Trophoblast cell (in vitro differentiated cells and primary cell): ENCODE measurements at regions not wholly inside any gene's neighbourhood (a gene's known extent, or its start where the extent isn't known, plus 50 kb on each side); places are given as distances from the start of the nearest gene placed in this dataset.

Source experiments
- DNase-seq, 2 donors: peaks; one replicate each; pipeline ENCODE4 v3.0.0-alpha.2; 2016
- H2AFZ ChIP-seq: 2 replicates; pipeline ENCODE4 v1.6.1; 2013; ENCODE audit warnings: low read length, moderate library complexity, mild to moderate bottlenecking; ENCODE audit not compliant: insufficient read depth, poor library complexity
- H2AK5ac ChIP-seq: 2 replicates; pipeline ENCODE4 v1.6.1; 2013; ENCODE audit warnings: mild to moderate bottlenecking, low read length
- H2BK120ac ChIP-seq: 2 replicates; pipeline ENCODE4 v1.6.1; 2013; ENCODE audit warnings: low read length, mild to moderate bottlenecking, moderate library complexity; ENCODE audit not compliant: insufficient read depth, poor library complexity
- H2BK12ac ChIP-seq: 2 replicates; pipeline ENCODE4 v1.6.1; 2013; ENCODE audit warnings: mild to moderate bottlenecking, low read length, moderate library complexity
- H2BK5ac ChIP-seq: 2 replicates; pipeline ENCODE4 v1.6.1; 2013; ENCODE audit warnings: low read length, low read depth, moderate library complexity, mild to moderate bottlenecking; ENCODE audit not compliant: poor library complexity
- H3K14ac ChIP-seq: 2 replicates; pipeline ENCODE4 v1.6.1; 2013; ENCODE audit warnings: mild to moderate bottlenecking, low read length
- H3K18ac ChIP-seq: 2 replicates; pipeline ENCODE4 v1.6.1; 2013; ENCODE audit warnings: mild to moderate bottlenecking, low read length
- H3K23ac ChIP-seq: 2 replicates; pipeline ENCODE4 v1.6.1; 2013; ENCODE audit warnings: low read length
- H3K27ac ChIP-seq: 2 replicates; pipeline ENCODE4 v1.5.1; 2013; ENCODE audit warnings: low read depth, mild to moderate bottlenecking, inconsistent platforms, low read length, moderate library complexity
- H3K27me3 ChIP-seq: 2 replicates; pipeline ENCODE4 v1.6.1; 2013; ENCODE audit warnings: inconsistent platforms, mild to moderate bottlenecking, low read length, moderate library complexity; ENCODE audit not compliant: insufficient read depth
- H3K36me3 ChIP-seq, 2 experiments: 1 replicate in 1 of 2; 2 replicates in 1 of 2; pipeline ENCODE4 v1.6.1; 2013; ENCODE audit warnings: low read length in 2 of 2, mild to moderate bottlenecking in 2 of 2, moderate library complexity in 1 of 2; ENCODE audit not compliant: insufficient read depth in 2 of 2, control insufficient read depth in 1 of 2
- H3K4ac ChIP-seq: 2 replicates; pipeline ENCODE4 v1.6.1; 2013; ENCODE audit warnings: low read depth, mild to moderate bottlenecking, low read length, moderate library complexity
- H3K4me1 ChIP-seq, 2 experiments: 1 replicate in 1 of 2; 2 replicates in 1 of 2; pipeline ENCODE4 v1.6.1; 2013; ENCODE audit warnings: low read length in 2 of 2, mild to moderate bottlenecking in 2 of 2, moderate library complexity in 1 of 2; ENCODE audit not compliant: insufficient read depth in 2 of 2, control insufficient read depth in 1 of 2
- H3K4me2 ChIP-seq: 2 replicates; pipeline ENCODE4 v1.6.1; 2013; ENCODE audit warnings: inconsistent platforms, mild to moderate bottlenecking, low read length, moderate library complexity
- H3K4me3 ChIP-seq: 2 replicates; pipeline ENCODE4 v1.5.1; 2013; ENCODE audit warnings: mild to moderate bottlenecking, low read depth, low read length, inconsistent platforms
- H3K79me1 ChIP-seq: one replicate; pipeline ENCODE4 v1.6.1; 2013; ENCODE audit warnings: low read length
- H3K79me2 ChIP-seq: 2 replicates; pipeline ENCODE4 v1.6.1; 2013; ENCODE audit warnings: low read length, mild to moderate bottlenecking; ENCODE audit not compliant: control insufficient read depth, insufficient read depth, poor library complexity
- H3K9ac ChIP-seq: 2 replicates; pipeline ENCODE4 v1.6.1; 2013; ENCODE audit warnings: mild to moderate bottlenecking, low read length
- H3K9me3 ChIP-seq: 2 replicates; pipeline ENCODE4 v1.6.1; 2013; ENCODE audit warnings: low read depth, mild to moderate bottlenecking, control low read depth, inconsistent platforms, low read length; ENCODE audit not compliant: insufficient read depth
- H4K12ac ChIP-seq: 2 replicates; pipeline ENCODE4 v1.6.1; 2013; ENCODE audit warnings: low read depth, mild to moderate bottlenecking, low read length, moderate library complexity
- H4K8ac ChIP-seq: 2 replicates; pipeline ENCODE4 v1.6.1; 2013; ENCODE audit warnings: low read depth, mild to moderate bottlenecking, low read length, moderate library complexity
- H4K91ac ChIP-seq: one replicate; pipeline ENCODE4 v1.6.1; 2013; ENCODE audit warnings: low read depth, mild to moderate bottlenecking, low read length, moderate library complexity
- WGBS: extraction: QIAGEN DNeasy Blood & Tissue Kit; methylation state at CpG from one replicate; pipeline ENCODE4 v1.1.7; 2013; ENCODE audit warnings: missing lambda C conversion rate; ENCODE audit not compliant: insufficient read length, insufficient coverage; ENCODE audit errors: extremely low coverage; 5-methylcytosine and 5-hydroxymethylcytosine counted together

DNA sequence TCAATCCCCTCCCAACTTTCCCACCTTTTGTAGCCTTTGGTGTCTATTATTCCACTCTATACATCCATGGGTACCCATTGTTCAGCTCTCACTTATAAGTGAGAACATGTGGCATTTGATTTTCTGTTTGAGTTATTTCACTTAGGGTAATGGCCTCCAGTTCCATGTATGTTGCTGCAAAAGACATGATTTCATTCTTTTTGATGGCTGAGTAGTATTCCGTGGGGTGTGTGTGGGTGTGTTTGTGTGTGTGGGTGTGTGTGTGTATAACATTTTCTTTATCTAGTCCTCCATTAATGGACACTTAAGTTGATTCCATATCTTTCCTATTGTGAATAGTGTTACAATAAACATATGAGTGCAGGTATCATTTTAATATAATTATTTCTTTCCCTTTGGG, 157.5 kb upstream of the FSTL4 start:
- WGBS: no CpG with 5 or more reads among the region's 1 CpG
- Histone ChIP-seq H4K12ac (no peak overlapping the region), H3K4me2 (no peak overlapping the region)

DNA sequence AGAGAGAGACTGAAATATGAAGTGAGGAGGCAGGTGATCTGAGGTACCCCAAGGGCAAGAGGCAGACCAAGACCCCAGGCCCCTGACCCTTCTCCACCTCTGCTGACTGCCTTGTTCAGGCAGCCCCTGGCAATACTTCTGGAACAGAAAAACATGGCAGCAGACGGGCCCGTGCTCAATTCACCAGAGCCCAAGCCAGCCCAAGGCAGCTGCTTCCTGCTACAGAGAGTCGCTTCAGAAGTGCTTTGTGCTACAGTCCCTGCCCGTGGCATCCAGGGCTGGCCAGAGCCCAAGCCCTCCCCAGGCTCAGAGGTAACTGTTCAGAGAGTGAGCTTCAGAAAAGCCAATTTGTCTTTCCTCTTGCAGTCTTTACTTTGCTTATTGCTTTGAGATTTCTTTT, 151.4 kb upstream of the FSTL4 start:
- no peaks in the 10 kb centered on the region for H3K79me1 ChIP-seq
- H2AK5ac ChIP-seq: no peak overlapping the region
- H3K27ac ChIP-seq: no peak overlapping the region
- H3K79me2 ChIP-seq: no peaks in the 10 kb centered on the region
- H3K14ac ChIP-seq: no peak overlapping the region
- H3K4me2 ChIP-seq: no peak overlapping the region
- H2BK120ac ChIP-seq: no peak overlapping the region
- peaks cover 0 to 1% of the 10 kb centered on the region in 2 experiments for H3K4me1 ChIP-seq
- H2AFZ ChIP-seq: no peak overlapping the region
- no peak overlapping the region for H3K9ac ChIP-seq
- H4K12ac ChIP-seq: no peak overlapping the region
- H4K8ac ChIP-seq: no peak overlapping the region
- no peak overlapping the region for H3K4ac ChIP-seq
- DNase-seq: no peak
- H3K27me3 ChIP-seq: no peaks in the 10 kb centered on the region
- no peak overlapping the region for H4K91ac ChIP-seq
- H2BK12ac ChIP-seq: no peak overlapping the region
- H3K9me3 ChIP-seq: no peaks in the 10 kb centered on the region
- WGBS: no CpG with 5 or more reads among the region's 4 CpGs
- no peak overlapping the region for H3K18ac ChIP-seq
- no peaks in the 10 kb centered on the region for H3K36me3 ChIP-seq
- H3K4me3 ChIP-seq: no peak overlapping the region
- H3K23ac ChIP-seq: no peak overlapping the region
- no peak overlapping the region for H2BK5ac ChIP-seq

More for the DNA sequence above, 157.5 kb upstream of the FSTL4 start:
- Histone ChIP-seq H2BK5ac (no peak overlapping the region), H2BK120ac (no peak overlapping the region), H3K79me2 (no peaks in the 10 kb centered on the region), H4K8ac (no peak overlapping the region), H3K4me1 (no peaks in the 10 kb centered on the region), H4K91ac (no peak overlapping the region), H3K23ac (no peak overlapping the region), H3K79me1 (no peaks in the 10 kb centered on the region), H2BK12ac (no peak overlapping the region), H3K9me3 (no peaks in the 10 kb centered on the region), H3K18ac (no peak overlapping the region), H3K27me3 (no peaks in the 10 kb centered on the region), H2AK5ac (no peak overlapping the region), H3K4ac (no peak overlapping the region), H3K14ac (no peak overlapping the region), H3K4me3 (no peak overlapping the region), H3K9ac (no peak overlapping the region), H3K27ac (no peak overlapping the region), H3K36me3 (no peaks in the 10 kb centered on the region), H2AFZ (no peak overlapping the region)
- DNase-seq: no peak

DNA sequence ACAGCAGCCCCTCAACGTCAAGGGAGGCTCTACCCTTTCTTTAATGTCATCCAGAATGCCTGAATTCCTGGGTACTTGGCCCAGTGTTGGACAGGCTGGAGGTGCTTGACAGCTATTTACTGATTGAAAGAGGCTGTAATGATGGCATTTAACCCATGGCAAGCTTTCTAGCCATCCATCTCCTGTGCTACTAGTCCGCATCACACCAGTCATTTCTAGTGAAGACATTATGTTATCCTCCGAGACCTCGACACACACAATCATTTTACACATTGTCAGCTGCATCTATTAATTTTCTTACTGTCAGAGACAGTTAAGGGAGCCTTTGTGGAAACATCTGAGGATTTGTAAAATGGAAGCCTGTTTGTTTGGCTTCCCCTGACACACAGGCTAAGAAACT, 149.3 kb upstream of the FSTL4 start:
- H4K12ac ChIP-seq: no peak overlapping the region
- no peak overlapping the region for H3K4me2 ChIP-seq
- H3K4ac ChIP-seq: no peak overlapping the region
- no peak overlapping the region for H2AFZ ChIP-seq
- H2BK120ac ChIP-seq: no peak overlapping the region
- H2BK12ac ChIP-seq: no peak overlapping the region
- H3K18ac ChIP-seq: no peak overlapping the region
- no peak overlapping the region for H2BK5ac ChIP-seq
- H3K36me3 ChIP-seq: no peaks in the 10 kb centered on the region
- H3K9me3 ChIP-seq: no peaks in the 10 kb centered on the region
- H3K27ac ChIP-seq: no peak overlapping the region
- no peak overlapping the region for H4K8ac ChIP-seq
- H2AK5ac ChIP-seq: no peak overlapping the region
- H3K23ac ChIP-seq: no peak overlapping the region
- H3K14ac ChIP-seq: no peak overlapping the region
- H3K79me1 ChIP-seq: no peaks in the 10 kb centered on the region
- H3K27me3 ChIP-seq: no peaks in the 10 kb centered on the region
- no peak overlapping the region for H4K91ac ChIP-seq
- no peak overlapping the region for H3K9ac ChIP-seq
- no peak for DNase-seq
- peaks cover 0 to 1% of the 10 kb centered on the region in 2 experiments for H3K4me1 ChIP-seq
- H3K4me3 ChIP-seq: no peak overlapping the region
- H3K79me2 ChIP-seq: no peaks in the 10 kb centered on the region
- WGBS: no CpG with 5 or more reads among the region's 4 CpGs

DNA sequence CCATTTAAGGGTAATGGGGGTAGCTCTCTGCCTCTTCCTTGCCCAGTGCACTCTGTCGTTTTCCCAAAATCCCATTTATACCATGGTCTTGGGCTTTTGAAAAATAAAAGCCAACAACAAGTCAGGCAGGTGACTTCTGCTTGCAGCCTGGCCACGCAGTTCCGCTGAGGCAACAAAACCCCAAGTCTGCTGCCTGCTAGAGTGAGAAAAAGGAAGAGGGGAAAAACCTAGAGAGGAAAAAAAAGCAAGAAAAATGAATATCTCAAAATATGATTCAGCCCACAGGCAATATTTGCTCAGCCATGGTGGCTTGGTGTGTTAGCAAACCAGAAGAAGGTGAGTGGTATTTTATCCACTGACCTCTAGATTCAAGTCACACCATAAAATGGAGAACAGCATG, 148.2 kb upstream of the FSTL4 start:
- no peaks in the 10 kb centered on the region for H3K27me3 ChIP-seq
- no CpG with 5 or more reads among the region's 3 CpGs for WGBS
- H2AK5ac ChIP-seq: no peak overlapping the region
- no peak overlapping the region for H3K27ac ChIP-seq
- no peaks in the 10 kb centered on the region for H3K79me1 ChIP-seq
- no peak overlapping the region for H2AFZ ChIP-seq
- H3K36me3 ChIP-seq: no peaks in the 10 kb centered on the region
- H3K4me1 ChIP-seq: peaks cover 0 to 1% of the 10 kb centered on the region in 2 experiments
- no peak overlapping the region for H4K91ac ChIP-seq
- no peaks in the 10 kb centered on the region for H3K79me2 ChIP-seq
- H3K4ac ChIP-seq: no peak overlapping the region
- H3K18ac ChIP-seq: no peak overlapping the region
- no peak for DNase-seq
- no peak overlapping the region for H3K23ac ChIP-seq
- no peaks in the 10 kb centered on the region for H3K9me3 ChIP-seq
- H3K4me3 ChIP-seq: no peak overlapping the region
- H4K12ac ChIP-seq: no peak overlapping the region
- H3K14ac ChIP-seq: no peak overlapping the region
- no peak overlapping the region for H4K8ac ChIP-seq
- no peak overlapping the region for H3K9ac ChIP-seq
- H2BK120ac ChIP-seq: no peak overlapping the region
- no peak overlapping the region for H2BK12ac ChIP-seq
- no peak overlapping the region for H3K4me2 ChIP-seq
- H2BK5ac ChIP-seq: no peak overlapping the region
